SK-N-SH treated with all-trans-retinoic acid at 6 μM for 48 hours (cell line): ENCODE measurements at regions not wholly inside any gene's neighbourhood (a gene's known extent, or its start where the extent isn't known, plus 50 kb on each side); places are given as distances from the start of the nearest gene placed in this dataset.

Experiments used
- CSRNP3 ChIP-seq: fragments of 250-450 bp; sonication (Bioruptor Pico); IDR thresholded peaks from 2 replicates; pipeline ENCODE4 v1.5.1; 2021; ENCODE audit warnings: mild to moderate bottlenecking, moderate library complexity
- GLIS3 ChIP-seq: fragments of 250-450 bp; sonication (Bioruptor Pico); IDR thresholded peaks from 2 replicates; pipeline ENCODE4 v1.5.0; 2020; ENCODE audit warnings: mild to moderate bottlenecking, moderate library complexity
- OSR1 ChIP-seq: fragments of 250-450 bp; sonication (Bioruptor Pico); IDR thresholded peaks from 2 replicates; pipeline ENCODE4 v1.8.0; 2022; ENCODE audit warnings: moderate library complexity, mild to moderate bottlenecking, inconsistent platforms
- PATZ1 ChIP-seq: fragments of 250-450 bp; sonication (Bioruptor Pico); IDR thresholded peaks from 2 replicates; pipeline ENCODE4 v1.8.0; 2020; ENCODE audit warnings: mild to moderate bottlenecking, moderate library complexity, borderline replicate concordance
- POU6F1 ChIP-seq: fragments of 250-450 bp; sonication (Bioruptor Pico); IDR thresholded peaks from 2 replicates; pipeline ENCODE4 v1.8.0; 2021; ENCODE audit warnings: low read depth, mild to moderate bottlenecking, moderate library complexity, borderline replicate concordance
- RARB ChIP-seq: fragments of 250-450 bp; sonication (Bioruptor Pico); IDR thresholded peaks from 2 replicates; pipeline ENCODE4 v1.8.0; 2021; ENCODE audit warnings: mild to moderate bottlenecking, moderate library complexity
- SNAI2 ChIP-seq: fragments of 250-450 bp; sonication (Bioruptor Pico); IDR thresholded peaks from 2 replicates; pipeline ENCODE4 v1.5.0; 2020; ENCODE audit warnings: mild to moderate bottlenecking, moderate library complexity
- TOX ChIP-seq: fragments of 250-450 bp; sonication (Bioruptor Pico); IDR thresholded peaks from 2 replicates; pipeline ENCODE4 v1.8.0; 2021; ENCODE audit warnings: mild to moderate bottlenecking, moderate library complexity, borderline replicate concordance
- ZFP3 ChIP-seq: fragments of 250-450 bp; sonication (Bioruptor Pico); IDR thresholded peaks from 2 replicates; pipeline ENCODE4 v1.5.0; 2020; ENCODE audit warnings: mild to moderate bottlenecking, moderate library complexity
- ZFP30 ChIP-seq: fragments of 450-650 bp; formaldehyde crosslinking; IDR thresholded peaks from 2 replicates; pipeline ENCODE4 v1.5.0; 2022; ENCODE audit warnings: mild to moderate bottlenecking, moderate library complexity

GRCh38 chr10:111996103-111996502, 187.5 kb downstream of the GPAM start:
- TF ChIP-seq ZFP3 (CRISPR knock-in tag) (no peak), SNAI2 (no peak), ZFP30 (CRISPR knock-in tag) (no peak), PATZ1 (CRISPR knock-in tag) (no peak), GLIS3 (CRISPR knock-in tag) (no peak), RARB (no peak), TOX (CRISPR knock-in tag) (no peak), OSR1 (CRISPR knock-in tag) (no peak), CSRNP3 (CRISPR knock-in tag) (no peak), POU6F1 (CRISPR knock-in tag) (no peak)
